Gastrocnemius medialis (tissue), 4 donors: ENCODE measurements at regions not wholly inside any gene's neighbourhood (a gene's known extent, or its start where the extent isn't known, plus 50 kb on each side); places are given as distances from the start of the nearest gene placed in this dataset.

Experiments used
- ATAC-seq, 2 donors: fragments of 150-250 bp; one replicate each; pipeline ENCODE4 v1.9.1; 2016
- DNase-seq, 2 donors: peaks; one replicate each; pipeline ENCODE4 v3.0.0-alpha.2; 2019
- H3K27ac ChIP-seq, 4 donors: fragments of 200-600 bp; sonication (generic); 1 replicate in 1 of 4; 2 replicates in 3 of 4; pipeline ENCODE4 v1.5.1; 2016 to 2018; ENCODE audit warnings: mild to moderate bottlenecking in 2 of 4, moderate library complexity in 1 of 4
- H3K27me3 ChIP-seq, 3 donors: fragments of 200-600 bp; sonication (generic) in 2 of 3; 1 replicate in 1 of 3; 2 replicates in 2 of 3; pipeline versions ENCODE4 v1.5.1 to v1.6.0; 2016 to 2019; ENCODE audit warnings: mild to moderate bottlenecking in 1 of 3, moderate library complexity in 1 of 3
- H3K36me3 ChIP-seq, 2 donors: fragments of 200-600 bp; sonication (generic) in 1 of 2; one replicate each; pipeline ENCODE4 v1.5.1; 2017 to 2018
- H3K4me1 ChIP-seq, 2 donors: fragments of 200-600 bp; sonication (generic) in 1 of 2; one replicate each; pipeline ENCODE4 v1.5.1; 2016 to 2017; ENCODE audit warnings: mild to moderate bottlenecking in 2 of 2
- H3K4me3 ChIP-seq, 4 donors: fragments of 200-600 bp; sonication (generic) in 3 of 4; 1 replicate in 1 of 4; 2 replicates in 3 of 4; pipeline ENCODE4 v1.5.1; 2016 to 2019; ENCODE audit warnings: mild to moderate bottlenecking in 2 of 4
- H3K9me3 ChIP-seq, 3 donors: fragments of 200-600 bp; sonication (generic) in 2 of 3; 1 replicate in 1 of 3; 2 replicates in 2 of 3; pipeline ENCODE4 v1.5.1; 2016 to 2019
- CTCF ChIP-seq, 5 experiments: fragments of 450-650 bp in 3 of 5; fragments of 200-600 bp in 2 of 5; sonication (generic) in 2 of 5; IDR thresholded peaks in 4 of 5; conservative IDR thresholded peaks in 1 of 5; 1 replicate in 4 of 5; 2 replicates in 1 of 5; pipeline ENCODE4 v1.5.1; 2016 to 2019; ENCODE audit warnings: antibody characterized with exemption in 5 of 5, mild to moderate bottlenecking in 3 of 5, moderate library complexity in 3 of 5
- POLR2A ChIP-seq, 2 donors: fragments of 450-650 bp; IDR thresholded peaks; one replicate each; pipeline ENCODE4 v1.6.1; 2017; ENCODE audit warnings: antibody characterized with exemption in 2 of 2, mild to moderate bottlenecking in 2 of 2, moderate library complexity in 2 of 2
- in situ Hi-C, 4 donors: fragments of 200-750 bp; cut with MboI; loops; one replicate each; pipeline versions ENCODE4 v1.15.0 to v1.8.0; 2017; ENCODE audit warnings: low sequenced_read_pairs in 4 of 4
- intact Hi-C: fragments of 100-400 bp; cut with DNase I; formaldehyde crosslinking; loops from one replicate; pipeline ENCODE4 v1.15.1; 2023; ENCODE audit warnings: low total_unique reads

GRCh38 chr1:73491621-73492020 is 706.4 kb downstream of the LRRIQ3 start:
- intact Hi-C loops (no loop called here), in situ Hi-C loops (no loop called here)
- Histone ChIP-seq H3K27ac (no peak overlapping the region), H3K27me3 (no peaks in the 10 kb centered on the region), H3K36me3 (no peaks in the 10 kb centered on the region), H3K9me3 (no peaks in the 10 kb centered on the region), H3K4me1 (no peaks in the 10 kb centered on the region), H3K4me3 (no peak overlapping the region)
- TF ChIP-seq POLR2A (IDR thresholded peaks at IDR 0.05) (no peak), CTCF (IDR thresholded peaks at IDR 0.05 in 4 of 5, conservative IDR thresholded peaks at IDR 0.05 in 1 of 5) (no peak)
- DNase-seq (no peak), ATAC-seq (no peak)

- no peaks in the 10 kb centered on the region for H3K36me3 ChIP-seq
- H3K4me3 ChIP-seq: no peak overlapping the region
- TF ChIP-seq POLR2A (IDR thresholded peaks at IDR 0.05) (no peak), CTCF (IDR thresholded peaks at IDR 0.05 in 4 of 5, conservative IDR thresholded peaks at IDR 0.05 in 1 of 5) (no peak)
- no peaks in the 10 kb centered on the region for H3K9me3 ChIP-seq
- DNase-seq (no peak), ATAC-seq (no peak)
- no peak overlapping the region for H3K27ac ChIP-seq
- H3K4me1 ChIP-seq: no peaks in the 10 kb centered on the region
- intact Hi-C loops (no loop called here), in situ Hi-C loops (no loop called here)
- H3K27me3 ChIP-seq: no peaks in the 10 kb centered on the region
Measured at GRCh38 chr1:73475316-73475870, 722.6 kb downstream of the LRRIQ3 start.

GRCh38 chr1:73472810-73473209 is 725.2 kb downstream of the LRRIQ3 start:
- no peaks in the 10 kb centered on the region for H3K36me3 ChIP-seq
- H3K27me3 ChIP-seq: no peaks in the 10 kb centered on the region
- no peak overlapping the region for H3K4me3 ChIP-seq
- intact Hi-C loops (no loop called here), in situ Hi-C loops (no loop called here)
- DNase-seq (no peak), ATAC-seq (no peak)
- H3K27ac ChIP-seq: no peak overlapping the region
- no peak for TF ChIP-seq CTCF (IDR thresholded peaks at IDR 0.05 in 4 of 5, conservative IDR thresholded peaks at IDR 0.05 in 1 of 5)
- TF ChIP-seq POLR2A (IDR thresholded peaks at IDR 0.05): no peak
- no peaks in the 10 kb centered on the region for H3K4me1 ChIP-seq
- H3K9me3 ChIP-seq: no peaks in the 10 kb centered on the region

GRCh38 chr1:73467731-73468130 is 730.2 kb downstream of the LRRIQ3 start:
- Histone ChIP-seq H3K27ac (no peak overlapping the region), H3K4me1 (no peaks in the 10 kb centered on the region), H3K36me3 (no peaks in the 10 kb centered on the region), H3K9me3 (no peaks in the 10 kb centered on the region), H3K4me3 (no peak overlapping the region), H3K27me3 (no peaks in the 10 kb centered on the region)
- TF ChIP-seq CTCF (IDR thresholded peaks at IDR 0.05 in 4 of 5, conservative IDR thresholded peaks at IDR 0.05 in 1 of 5): no peak
- TF ChIP-seq POLR2A (IDR thresholded peaks at IDR 0.05): no peak
- DNase-seq: no peak
- in situ Hi-C loops (no loop called here), intact Hi-C loops (no loop called here)
- ATAC-seq: no peak

GRCh38 chr1:73463873-73464272 is 734.1 kb downstream of the LRRIQ3 start:
- no peak for TF ChIP-seq POLR2A (IDR thresholded peaks at IDR 0.05)
- TF ChIP-seq CTCF (IDR thresholded peaks at IDR 0.05 in 4 of 5, conservative IDR thresholded peaks at IDR 0.05 in 1 of 5): no peak
- Histone ChIP-seq H3K4me1 (no peaks in the 10 kb centered on the region), H3K36me3 (no peaks in the 10 kb centered on the region), H3K4me3 (no peak overlapping the region), H3K27ac (no peak overlapping the region), H3K27me3 (no peaks in the 10 kb centered on the region), H3K9me3 (no peaks in the 10 kb centered on the region)
- DNase-seq (no peak), ATAC-seq (no peak)
- intact Hi-C loops: no loop called here
- in situ Hi-C loops: no loop called here
